GM19238 (cell line): ENCODE measurements at regions not wholly inside any gene's neighbourhood (a gene's known extent, or its start where the extent isn't known, plus 50 kb on each side); places are given as distances from the start of the nearest gene placed in this dataset.
"Not testable (repeated sequence)": the region's sequence is repeated elsewhere in the genome, so short reads cannot be mapped to it uniquely, and the experiment has no call there.

Experiments
- DNase-seq: peaks from one replicate; pipeline ENCODE4 v3.0.0; 2011; ENCODE audit warnings: low spot score; ENCODE audit not compliant: insufficient read length

GRCh38 chr14:86420131-86420530 lies 890.2 kb downstream of the FLRT2 start:
- DNase-seq: no peak

- DNase-seq: no peak
Observed at GRCh38 chr14:86414146-86414545, 884.2 kb downstream of the FLRT2 start.

- DNase-seq: no peak
Observed at GRCh38 chr14:86404989-86405649, 875.2 kb downstream of the FLRT2 start.

GRCh38 chr14:86404425-86404824 lies 874.5 kb downstream of the FLRT2 start:
- no peak for DNase-seq

GRCh38 chr14:86402545-86402944 lies 872.6 kb downstream of the FLRT2 start:
- no peak for DNase-seq

- DNase-seq: no peak
Observed at GRCh38 chr14:86391085-86391484, 861.1 kb downstream of the FLRT2 start.

- no peak for DNase-seq
Observed at GRCh38 chr14:86388216-86388615, 858.3 kb downstream of the FLRT2 start.

- DNase-seq: no peak
Observed at GRCh38 chr14:86373886-86374285, 843.9 kb downstream of the FLRT2 start.

GRCh38 chr14:86372402-86372801 lies 842.5 kb downstream of the FLRT2 start:
- no peak for DNase-seq

GRCh38 chr14:86364634-86365033 lies 834.7 kb downstream of the FLRT2 start:
- no peak for DNase-seq

GRCh38 chr14:86363576-86363975 lies 833.6 kb downstream of the FLRT2 start:
- DNase-seq: no peak

GRCh38 chr14:86363047-86363446 lies 833.1 kb downstream of the FLRT2 start:
- DNase-seq: no peak

GRCh38 chr14:86357876-86358275 lies 827.9 kb downstream of the FLRT2 start:
- no peak for DNase-seq

GRCh38 chr14:86357119-86357518 lies 827.2 kb downstream of the FLRT2 start:
- no peak for DNase-seq

GRCh38 chr14:86346818-86347384 lies 817.0 kb downstream of the FLRT2 start:
- DNase-seq: no peak

- DNase-seq: no peak
Observed at GRCh38 chr14:86334355-86334754, 804.4 kb downstream of the FLRT2 start.

- no peak for DNase-seq
Observed at GRCh38 chr14:86333493-86333892, 803.5 kb downstream of the FLRT2 start.

GRCh38 chr14:86331341-86331740 lies 801.4 kb downstream of the FLRT2 start:
- DNase-seq: no peak

GRCh38 chr14:86321151-86321550 lies 791.2 kb downstream of the FLRT2 start:
- DNase-seq: no peak

GRCh38 chr14:86312154-86312665 lies 782.3 kb downstream of the FLRT2 start:
- not testable (repeated sequence) for DNase-seq

- no peak for DNase-seq
Observed at GRCh38 chr14:86311151-86311550, 781.2 kb downstream of the FLRT2 start.

- no peak for DNase-seq
Observed at GRCh38 chr14:86310611-86311010, 780.7 kb downstream of the FLRT2 start.

- DNase-seq: no peak
Observed at GRCh38 chr14:86310148-86310547, 780.2 kb downstream of the FLRT2 start.
